Heart right ventricle (tissue), 16 donors: ENCODE measurements at regions not wholly inside any gene's neighbourhood (a gene's known extent, or its start where the extent isn't known, plus 50 kb on each side); places are given as distances from the start of the nearest gene placed in this dataset.

Experiments used
- ATAC-seq, 8 donors: fragments of 200-7000 bp; cut with Tn5 transposase; one replicate each; pipeline ENCODE4 v1.9.1; 2020; ENCODE audit warnings: mild to moderate bottlenecking in 8 of 8, moderate library complexity in 8 of 8, moderate number of reproducible peaks in 1 of 8
- DNase-seq, 2 donors: peaks; one replicate each; pipeline ENCODE4 v3.0.0-alpha.2; 2020
- H3K27ac ChIP-seq, 10 donors: fragments of 200-600 bp; sonication (generic) in 2 of 10; one replicate each; pipeline versions ENCODE4 v1.5.0 to v1.8.0; 2020 to 2022; ENCODE audit warnings: mild to moderate bottlenecking in 3 of 10
- H3K27me3 ChIP-seq, 7 donors: fragments of 200-600 bp; one replicate each; pipeline ENCODE4 v1.8.0; 2021 to 2022; ENCODE audit warnings: mild to moderate bottlenecking in 2 of 7
- H3K36me3 ChIP-seq, 9 donors: fragments of 200-600 bp; sonication (generic) in 1 of 9; one replicate each; pipeline versions ENCODE4 v1.5.0 to v1.8.0; 2020 to 2022; ENCODE audit warnings: mild to moderate bottlenecking in 2 of 9
- H3K4me1 ChIP-seq, 9 donors: fragments of 200-600 bp; sonication (generic) in 1 of 9; one replicate each; pipeline versions ENCODE4 v1.5.0 to v1.8.0; 2020 to 2022; ENCODE audit warnings: mild to moderate bottlenecking in 4 of 9
- H3K4me3 ChIP-seq, 10 donors: fragments of 200-600 bp; sonication (generic) in 2 of 10; one replicate each; pipeline versions ENCODE4 v1.5.0 to v1.8.0; 2020 to 2022; ENCODE audit warnings: mild to moderate bottlenecking in 7 of 10, moderate library complexity in 2 of 10
- H3K9me3 ChIP-seq, 11 donors: fragments of 200-600 bp in 10 of 11; sonication (generic) in 2 of 11; one replicate each; pipeline versions ENCODE4 v1.5.0 to v1.8.0; 2013 to 2022; ENCODE audit warnings: mild to moderate bottlenecking in 2 of 11, control low read depth in 1 of 11, moderate library complexity in 1 of 11
- CTCF ChIP-seq, 9 donors: fragments of 200-600 bp; sonication (generic) in 2 of 9; IDR thresholded peaks; one replicate each; pipeline versions ENCODE4 v1.5.0 to v1.8.0; 2021 to 2022; ENCODE audit warnings: antibody characterized with exemption in 9 of 9, mild to moderate bottlenecking in 5 of 9, moderate library complexity in 1 of 9
- WGBS, 2 donors: extraction: QIAGEN DNeasy Blood & Tissue Kit; methylation state at CpG; one replicate each; pipeline ENCODE4 v1.1.7; 2013; ENCODE audit warnings: inconsistent platforms in 1 of 2; 5-methylcytosine and 5-hydroxymethylcytosine counted together
- intact Hi-C, 10 donors: fragments of 100-400 bp; cut with DNase I; formaldehyde crosslinking; loops; one replicate each; pipeline versions ENCODE4 v1.11.1 to v1.14.2; 2022
- donor health status: Arrhythmogenic right ventricular cardiomyopathy.
- donor health status: ischemic (EF 13 %, LVEDD 7.1; RV severe dilation, severe dysfunction).
- donor health status: healthy with polysubstance abuse.
- donor health status: DM: no; HTN: yes; CAD: no.
- donor health status: DM: no; HTN: no; CAD: no.
- donor health status: ischemic (EF 25% LVEDD 6.9; RV normal size, moderate dysfunction).
- donor health status: ischemic (EF 25% LVEDD 5.7; RV mildly dilated, moderate dysfunction).
- donor health status: healthy.
- donor health status: DM: yes; HTN: yes; CAD: no.
- donor health status: Ischemic cardiomyopathy.
- donor health status: ischemic (EF 35%, LVEDD 5.7; RV mildly dilated, moderate dysfunction).
- donor health status: nonischemic (EF 11% LVEDD 7.7; RV severe dilation, severe dysfunction).
- donor health status: DM: yes; HTN: yes; CAD: no.
- donor health status: PGD.
- donor health status: ischemic (EF 29% LVEDD 5.4; RV normal size, mild dysfunction).
- donor health status: nonischemic (EF 23%, LVEDD 6.1; RV moderate dilation, normal function).

- Histone ChIP-seq H3K36me3 (no peaks in the 10 kb centered on the region), H3K4me3 (no peak overlapping the region), H3K27ac (no peak overlapping the region), H3K9me3 (peaks cover 0 to 28% (median 4%) of the 10 kb centered on the region in 11 donors), H3K4me1 (no peaks in the 10 kb centered on the region), H3K27me3 (no peaks in the 10 kb centered on the region)
- no peak for TF ChIP-seq CTCF (IDR thresholded peaks at IDR 0.05)
- intact Hi-C loops = no loop called here
- no peak for ATAC-seq
- no peak for DNase-seq
Observed at GRCh38 chr13:58455094-58455493, 823.5 kb downstream of the PCDH17 start.

GRCh38 chr13:58461217-58461616 lies 829.7 kb downstream of the PCDH17 start:
- H3K27me3 ChIP-seq = no peaks in the 10 kb centered on the region
- no peak overlapping the region for H3K4me3 ChIP-seq
- ATAC-seq (no peak), DNase-seq (no peak)
- intact Hi-C loops = no loop called here
- H3K36me3 ChIP-seq = no peaks in the 10 kb centered on the region
- no peak overlapping the region for H3K27ac ChIP-seq
- 62 to 71% methylated on average over 2 of the region's 2 CpGs for WGBS, 2 donors
- H3K9me3 ChIP-seq = peaks cover 0 to 2% (median 0%) of the 10 kb centered on the region in 11 donors
- no peak for TF ChIP-seq CTCF (IDR thresholded peaks at IDR 0.05)
- H3K4me1 ChIP-seq = no peaks in the 10 kb centered on the region

DNA sequence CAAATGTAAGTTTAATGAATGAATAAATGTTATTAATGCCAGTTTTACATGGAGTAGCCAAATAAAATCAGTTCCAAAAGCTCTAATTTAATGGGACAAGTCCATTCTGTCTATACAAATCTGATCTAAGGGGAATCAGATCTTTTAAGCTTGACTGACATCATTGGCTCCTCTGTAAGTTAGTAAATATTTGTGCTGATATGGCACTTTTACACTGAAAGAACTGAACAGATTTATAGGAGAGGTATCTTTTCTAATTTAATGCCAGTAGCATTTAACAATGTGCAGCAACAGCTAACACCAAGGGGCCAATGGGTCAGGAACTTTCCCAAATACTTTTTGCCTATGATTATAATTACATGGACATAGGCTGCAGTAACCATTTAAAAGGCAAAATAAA lies 832.3 kb downstream of the PCDH17 start:
- Histone ChIP-seq H3K36me3 (no peaks in the 10 kb centered on the region), H3K27ac (no peak overlapping the region), H3K27me3 (no peaks in the 10 kb centered on the region), H3K4me3 (no peak overlapping the region), H3K9me3 (peaks cover 0 to 4% (median 0%) of the 10 kb centered on the region in 11 donors), H3K4me1 (no peaks in the 10 kb centered on the region)
- no peak for ATAC-seq
- TF ChIP-seq CTCF (IDR thresholded peaks at IDR 0.05) = no peak
- intact Hi-C loops = no loop called here
- no peak for DNase-seq

GRCh38 chr13:58467176-58467575 lies 835.6 kb downstream of the PCDH17 start:
- ATAC-seq (no peak), DNase-seq (no peak)
- 75 to 76% methylated on average over 4 of the region's 4 CpGs for WGBS, 2 donors

More at GRCh38 chr13:58467176-58467575, 835.6 kb downstream of the PCDH17 start:
- Histone ChIP-seq H3K4me3 (no peak overlapping the region), H3K9me3 (peaks cover 0 to 4% (median 0%) of the 10 kb centered on the region in 11 donors), H3K4me1 (no peaks in the 10 kb centered on the region), H3K36me3 (no peaks in the 10 kb centered on the region), H3K27ac (no peak overlapping the region), H3K27me3 (no peaks in the 10 kb centered on the region)
- intact Hi-C loops = no loop called here
- TF ChIP-seq CTCF (IDR thresholded peaks at IDR 0.05) = no peak
